GM12873 (cell line): ENCODE measurements at regions not wholly inside any gene's neighbourhood (a gene's known extent, or its start where the extent isn't known, plus 50 kb on each side); places are given as distances from the start of the nearest gene placed in this dataset.

Source experiments
- CTCF ChIP-seq: IDR thresholded peaks from 2 replicates; pipeline ENCODE4 v1.5.1; 2012; ENCODE audit warnings: low read depth, mild to moderate bottlenecking, moderate library complexity, low read length, control low read depth; ENCODE audit not compliant: insufficient read depth; ENCODE audit errors: missing control alignments

- no peak for TF ChIP-seq CTCF
Measured at GRCh38 chr7:79598351-79598750, 144.9 kb upstream of the MAGI2 start.

GRCh38 chr7:79593866-79594301, 140.4 kb upstream of the MAGI2 start:
- TF ChIP-seq CTCF, result no peak

GRCh38 chr7:79590916-79591623, 137.6 kb upstream of the MAGI2 start:
- no peak for TF ChIP-seq CTCF

DNA sequence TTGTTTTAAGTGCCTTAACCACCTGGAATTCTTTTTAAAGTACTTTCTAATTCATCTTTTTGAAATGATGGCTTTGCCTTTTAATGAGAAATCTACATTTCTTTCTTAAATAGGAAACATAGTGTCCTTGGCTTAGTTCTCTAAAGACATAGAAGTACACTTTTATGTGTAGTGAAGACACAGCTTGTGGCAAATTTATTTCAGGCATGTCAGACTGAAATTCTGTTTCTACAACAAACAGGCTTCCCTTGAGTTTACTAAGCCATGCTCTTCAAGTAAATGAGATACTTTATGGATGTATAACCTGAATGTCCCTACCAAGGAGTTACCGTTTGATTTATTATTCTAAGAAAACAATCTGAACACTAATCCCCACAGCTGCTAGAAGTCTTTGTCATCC, 136.9 kb upstream of the MAGI2 start:
- TF ChIP-seq CTCF, result no peak

- TF ChIP-seq CTCF, result no peak
Measured at GRCh38 chr7:79570903-79571302, 117.4 kb upstream of the MAGI2 start.

GRCh38 chr7:79563821-79564522, 110.5 kb upstream of the MAGI2 start:
- TF ChIP-seq CTCF, result no peak

DNA sequence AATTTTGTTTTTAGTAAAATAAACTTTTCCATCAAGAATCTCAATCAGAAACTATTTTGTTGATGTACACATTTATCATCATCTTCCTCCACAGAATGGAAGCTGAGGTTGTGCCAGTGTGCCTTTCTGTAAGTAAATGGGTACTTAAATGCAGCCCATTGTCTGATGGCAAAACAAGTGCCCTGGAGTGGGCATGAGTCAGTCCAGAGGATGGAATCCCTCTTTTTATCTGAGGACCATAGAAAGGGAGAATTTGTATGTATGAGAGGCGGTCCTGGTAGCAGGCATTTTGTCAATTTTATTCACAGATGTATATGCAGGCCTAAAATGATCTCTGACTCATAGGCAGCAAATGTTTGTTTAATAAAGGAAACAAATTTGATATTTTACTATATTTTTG, 102.1 kb upstream of the MAGI2 start:
- no peak for TF ChIP-seq CTCF
